OCI-LY3 (cell line): ENCODE measurements at regions not wholly inside any gene's neighbourhood (a gene's known extent, or its start where the extent isn't known, plus 50 kb on each side); places are given as distances from the start of the nearest gene placed in this dataset.

Experiments used
- CTCF ChIP-seq: fragments of 200-600, 300-600 bp; sonication (generic); IDR thresholded peaks from 2 replicates; pipeline ENCODE4 v1.5.1; 2014; ENCODE audit warnings: antibody characterized with exemption, low read length, low read depth
- EZH2phosphoT487 ChIP-seq: fragments of 200-600 bp; shearing (Covaris generic); IDR thresholded peaks from 2 replicates; pipeline ENCODE4 v1.6.1; 2018; ENCODE audit warnings: antibody characterized with exemption, mixed run types, low read depth

- TF ChIP-seq CTCF (no peak), EZH2phosphoT487 (no peak)
Measured at GRCh38 chr5:56478062-56478461, 244.9 kb upstream of the ANKRD55 start.
